GM12878 (cell line): ENCODE measurements at regions not wholly inside any gene's neighbourhood (a gene's known extent, or its start where the extent isn't known, plus 50 kb on each side); places are given as distances from the start of the nearest gene placed in this dataset.

Experiments
- HCFC1 ChIP-seq: fragments of 150-350 bp; IDR thresholded peaks from 2 replicates; pipeline ENCODE4 v1.6.1; 2014; ENCODE audit warnings: low read length
- POLR2AphosphoS5 ChIP-seq: IDR thresholded peaks from 2 replicates; pipeline ENCODE4 v1.6.1; 2011; ENCODE audit warnings: mild to moderate bottlenecking, low read length, inconsistent platforms
- TF ChIP-seq, protein P1 (sequence below): IDR thresholded peaks from 2 replicates; pipeline ENCODE4 v1.6.1; 2012; ENCODE audit warnings: mild to moderate bottlenecking, low read depth, low read length

DNA sequence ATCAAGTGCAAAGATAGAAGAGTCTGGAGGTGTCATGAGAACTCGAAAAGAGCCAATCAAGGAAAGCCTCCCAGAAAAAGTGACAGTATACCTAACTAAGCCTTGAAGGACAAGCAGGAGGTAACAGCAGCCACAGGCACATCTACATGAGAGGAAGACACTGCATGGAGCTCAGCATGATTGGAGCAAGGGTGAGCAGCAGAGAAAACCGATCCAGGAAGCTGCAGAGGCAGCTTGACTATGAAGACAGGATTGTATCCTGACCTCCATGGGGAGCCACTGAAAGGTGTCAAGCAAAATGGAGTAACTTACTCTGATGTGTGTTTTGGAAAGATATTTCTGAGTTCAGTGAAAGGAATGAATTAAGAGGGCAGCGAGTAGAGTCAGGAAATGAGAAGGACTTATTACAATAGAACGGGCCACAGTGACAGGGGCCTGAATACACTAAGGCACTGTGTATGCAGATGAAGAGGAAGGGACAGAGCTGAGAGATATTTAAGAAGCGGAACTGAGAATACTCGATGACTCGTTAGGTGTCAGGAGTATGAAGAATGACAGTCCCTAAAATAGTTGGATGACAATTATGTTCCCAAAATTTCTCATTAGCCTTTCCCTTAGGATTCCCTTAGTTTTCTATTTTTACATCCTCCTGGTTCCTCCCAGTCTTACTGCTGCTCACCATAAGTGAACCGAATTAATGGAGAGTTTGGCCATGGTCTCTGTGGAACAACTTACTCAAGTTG lies 139.3 kb upstream of the NFIA start:
- TF ChIP-seq POLR2AphosphoS5 (no peak), HCFC1 (no peak)
- TF ChIP-seq, protein P1, sequence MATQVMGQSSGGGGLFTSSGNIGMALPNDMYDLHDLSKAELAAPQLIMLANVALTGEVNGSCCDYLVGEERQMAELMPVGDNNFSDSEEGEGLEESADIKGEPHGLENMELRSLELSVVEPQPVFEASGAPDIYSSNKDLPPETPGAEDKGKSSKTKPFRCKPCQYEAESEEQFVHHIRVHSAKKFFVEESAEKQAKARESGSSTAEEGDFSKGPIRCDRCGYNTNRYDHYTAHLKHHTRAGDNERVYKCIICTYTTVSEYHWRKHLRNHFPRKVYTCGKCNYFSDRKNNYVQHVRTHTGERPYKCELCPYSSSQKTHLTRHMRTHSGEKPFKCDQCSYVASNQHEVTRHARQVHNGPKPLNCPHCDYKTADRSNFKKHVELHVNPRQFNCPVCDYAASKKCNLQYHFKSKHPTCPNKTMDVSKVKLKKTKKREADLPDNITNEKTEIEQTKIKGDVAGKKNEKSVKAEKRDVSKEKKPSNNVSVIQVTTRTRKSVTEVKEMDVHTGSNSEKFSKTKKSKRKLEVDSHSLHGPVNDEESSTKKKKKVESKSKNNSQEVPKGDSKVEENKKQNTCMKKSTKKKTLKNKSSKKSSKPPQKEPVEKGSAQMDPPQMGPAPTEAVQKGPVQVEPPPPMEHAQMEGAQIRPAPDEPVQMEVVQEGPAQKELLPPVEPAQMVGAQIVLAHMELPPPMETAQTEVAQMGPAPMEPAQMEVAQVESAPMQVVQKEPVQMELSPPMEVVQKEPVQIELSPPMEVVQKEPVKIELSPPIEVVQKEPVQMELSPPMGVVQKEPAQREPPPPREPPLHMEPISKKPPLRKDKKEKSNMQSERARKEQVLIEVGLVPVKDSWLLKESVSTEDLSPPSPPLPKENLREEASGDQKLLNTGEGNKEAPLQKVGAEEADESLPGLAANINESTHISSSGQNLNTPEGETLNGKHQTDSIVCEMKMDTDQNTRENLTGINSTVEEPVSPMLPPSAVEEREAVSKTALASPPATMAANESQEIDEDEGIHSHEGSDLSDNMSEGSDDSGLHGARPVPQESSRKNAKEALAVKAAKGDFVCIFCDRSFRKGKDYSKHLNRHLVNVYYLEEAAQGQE: no peak
